ENCODE measurements at regions not wholly inside any gene's neighbourhood (a gene's known extent, or its start where the extent isn't known, plus 50 kb on each side); places are given as distances from the start of the nearest gene placed in this dataset.
"Not testable (repeated sequence)": the region's sequence is repeated elsewhere in the genome, so short reads cannot be mapped to it uniquely, and the experiment has no call there.

GRCh38 chrX:81890521-81890920, 688.6 kb downstream of the SH3BGRL start:
- no peaks in the 10 kb centered on the region for H4K20me1 ChIP-seq (ENCODE audit: insufficient read depth)
- H2AFZ ChIP-seq = no peak overlapping the region
- H3F3A ChIP-seq (ENCODE audit: insufficient read depth, low read depth) = no peaks in the 10 kb centered on the region
- no peak overlapping the region for H3K4me3 ChIP-seq
- no peaks in the 10 kb centered on the region for H3K27me3 ChIP-seq (ENCODE audit: insufficient read depth, low read depth)
- H3K9me2 ChIP-seq (ENCODE audit: insufficient read depth) = no peaks in the 10 kb centered on the region
- CTCF ChIA-PET = no interaction called here
- no TSS peak for BruUV-seq (replicated peaks)
- H3K4me1 ChIP-seq (replicated peaks; ENCODE audit: insufficient read depth) = no peaks in the 10 kb centered on the region
- POLR2A ChIA-PET (ENCODE audit: unreplicated experiment) = no interaction called here
- no peak overlapping the region for H3K27ac ChIP-seq
- no peaks in the 10 kb centered on the region for H3K9me3 ChIP-seq (ENCODE audit: insufficient read depth, low read depth)
- TF ChIP-seq CTCF (conservative IDR thresholded peaks at IDR 0.05) (no peak), EZH2 (IDR thresholded peaks at IDR 0.05; ENCODE audit: low read depth) (no peak)
- H3K79me2 ChIP-seq (ENCODE audit: low read depth) = no peaks in the 10 kb centered on the region
- H3K4me2 ChIP-seq = no peak overlapping the region
- no peak for DNase-seq
- intact Hi-C loops (cut with micrococcal nuclease; ENCODE audit: unreplicated experiment) = no loop called here
- H3K36me3 ChIP-seq (ENCODE audit: low read depth) = no peaks in the 10 kb centered on the region

GRCh38 chrX:81900522-81900921, 698.6 kb downstream of the SH3BGRL start:
- no peak for DNase-seq
- Histone ChIP-seq H3K36me3 (ENCODE audit: low read depth) (no peaks in the 10 kb centered on the region), H3K79me2 (ENCODE audit: low read depth) (no peaks in the 10 kb centered on the region), H3K4me3 (no peak overlapping the region), H3K27me3 (ENCODE audit: insufficient read depth, low read depth) (no peaks in the 10 kb centered on the region), H2AFZ (no peak overlapping the region), H3K9me3 (ENCODE audit: insufficient read depth, low read depth) (no peaks in the 10 kb centered on the region), H3K27ac (no peak overlapping the region), H3K9me2 (ENCODE audit: insufficient read depth) (no peaks in the 10 kb centered on the region), H3K4me1 (replicated peaks; ENCODE audit: insufficient read depth) (no peaks in the 10 kb centered on the region), H3K4me2 (no peak overlapping the region), H3F3A (ENCODE audit: insufficient read depth, low read depth) (no peaks in the 10 kb centered on the region), H4K20me1 (ENCODE audit: insufficient read depth) (no peaks in the 10 kb centered on the region)
- no TSS peak for BruUV-seq (replicated peaks)
- ChIA-PET POLR2A (ENCODE audit: unreplicated experiment) (no interaction called here), CTCF (no interaction called here)
- TF ChIP-seq CTCF (conservative IDR thresholded peaks at IDR 0.05) = no peak
- TF ChIP-seq EZH2 (IDR thresholded peaks at IDR 0.05; ENCODE audit: low read depth) = no peak
- intact Hi-C loops (cut with micrococcal nuclease; ENCODE audit: unreplicated experiment) = no loop called here

GRCh38 chrX:81925812-81926211, 723.9 kb downstream of the SH3BGRL start:
- Histone ChIP-seq H3K9me2 (ENCODE audit: insufficient read depth) (no peaks in the 10 kb centered on the region), H3K4me3 (no peak overlapping the region), H3F3A (ENCODE audit: insufficient read depth, low read depth) (no peaks in the 10 kb centered on the region), H3K27ac (no peak overlapping the region), H4K20me1 (ENCODE audit: insufficient read depth) (no peaks in the 10 kb centered on the region), H3K4me1 (replicated peaks; ENCODE audit: insufficient read depth) (no peaks in the 10 kb centered on the region), H3K79me2 (ENCODE audit: low read depth) (no peaks in the 10 kb centered on the region), H3K36me3 (ENCODE audit: low read depth) (no peaks in the 10 kb centered on the region), H3K9me3 (ENCODE audit: insufficient read depth, low read depth) (no peaks in the 10 kb centered on the region), H3K27me3 (ENCODE audit: insufficient read depth, low read depth) (no peaks in the 10 kb centered on the region), H3K4me2 (no peak overlapping the region), H2AFZ (no peak overlapping the region)
- POLR2A ChIA-PET (ENCODE audit: unreplicated experiment) = no interaction called here
- DNase-seq = no peak
- BruUV-seq (replicated peaks) = no TSS peak
- intact Hi-C loops (cut with micrococcal nuclease; ENCODE audit: unreplicated experiment) = no loop called here
- TF ChIP-seq CTCF (conservative IDR thresholded peaks at IDR 0.05) (no peak), EZH2 (IDR thresholded peaks at IDR 0.05; ENCODE audit: low read depth) (no peak)
- CTCF ChIA-PET = no interaction called here

- H3K27ac ChIP-seq; H4K20me1 ChIP-seq (ENCODE audit: insufficient read depth); H3F3A ChIP-seq (ENCODE audit: insufficient read depth, low read depth); H3K4me2 ChIP-seq; H3K36me3 ChIP-seq (ENCODE audit: low read depth); H3K9me3 ChIP-seq (ENCODE audit: insufficient read depth, low read depth); H3K79me2 ChIP-seq (ENCODE audit: low read depth); intact Hi-C loops (cut with micrococcal nuclease; ENCODE audit: unreplicated experiment); H3K4me3 ChIP-seq; H3K4me1 ChIP-seq (replicated peaks; ENCODE audit: insufficient read depth); CTCF ChIA-PET; H2AFZ ChIP-seq; H3K9me2 ChIP-seq (ENCODE audit: insufficient read depth); DNase-seq; BruUV-seq (replicated peaks); POLR2A ChIA-PET (ENCODE audit: unreplicated experiment); H3K27me3 ChIP-seq (ENCODE audit: insufficient read depth, low read depth): not testable (repeated sequence)
These were observed 744.0 kb downstream of the SH3BGRL start for GRCh38 chrX:81945911-81946310.

All from PC-9 (cell line).